OCI-LY3 (cell line): ENCODE measurements at regions not wholly inside any gene's neighbourhood (a gene's known extent, or its start where the extent isn't known, plus 50 kb on each side); places are given as distances from the start of the nearest gene placed in this dataset.

Experiments used
- H2AFZ ChIP-seq: fragments of 200-600, 300-600 bp; shearing (Covaris generic); 2 replicates; pipeline ENCODE4 v1.6.0; 2014; ENCODE audit warnings: antibody characterized with exemption, low read depth, low read length
- H3K27ac ChIP-seq: fragments of 200-600, 300-600 bp; sonication (generic); 2 replicates; pipeline ENCODE4 v1.5.1; 2014; ENCODE audit warnings: mild to moderate bottlenecking, low read length, moderate library complexity, mixed read lengths
- H3K27me3 ChIP-seq: fragments of 200-600, 300-600 bp; sonication (generic); 2 replicates; pipeline ENCODE4 v1.6.1; 2014; ENCODE audit warnings: low read depth, low read length, mixed read lengths
- H3K36me3 ChIP-seq: fragments of 200-600, 300-600 bp; sonication (generic); replicated peaks from 2 replicates; pipeline ENCODE3; 2014; ENCODE audit warnings: low read depth, low read length, mixed read lengths
- H3K4me1 ChIP-seq: fragments of 300-600, 200-600 bp; sonication (generic); 2 replicates; pipeline ENCODE4 v1.6.1; 2014; ENCODE audit warnings: low read length, mixed read lengths
- H3K4me2 ChIP-seq: fragments of 200-600, 300-600 bp; sonication (generic); 2 replicates; pipeline ENCODE4 v1.6.1; 2014; ENCODE audit warnings: low read length, mixed read lengths
- H3K4me3 ChIP-seq: fragments of 300-600, 200-600 bp; sonication (generic); 2 replicates; pipeline ENCODE4 v1.5.1; 2014; ENCODE audit warnings: antibody characterized with exemption, mild to moderate bottlenecking, low read length, moderate library complexity
- H3K79me2 ChIP-seq: fragments of 300-600, 200-600 bp; shearing (Covaris generic); 2 replicates; pipeline ENCODE4 v1.6.1; 2014; ENCODE audit warnings: mild to moderate bottlenecking, low read length, mixed read lengths
- H3K9ac ChIP-seq: fragments of 300-600, 200-600 bp; shearing (Covaris generic); 2 replicates; pipeline ENCODE4 v1.6.0; 2014; ENCODE audit warnings: mild to moderate bottlenecking, low read length, moderate library complexity
- H3K9me3 ChIP-seq: fragments of 200-600, 300-600 bp; shearing (Covaris generic); 2 replicates; pipeline ENCODE4 v1.6.1; 2014; ENCODE audit warnings: low read length, mixed read lengths; ENCODE audit not compliant: insufficient read depth
- H4K20me1 ChIP-seq: fragments of 200-600, 300-600 bp; sonication (generic); 2 replicates; pipeline ENCODE4 v1.6.1; 2016; ENCODE audit warnings: low read length, mixed read lengths; ENCODE audit not compliant: insufficient read depth
- CTCF ChIP-seq: fragments of 200-600, 300-600 bp; sonication (generic); IDR thresholded peaks from 2 replicates; pipeline ENCODE4 v1.5.1; 2014; ENCODE audit warnings: antibody characterized with exemption, low read length, low read depth
- EZH2phosphoT487 ChIP-seq: fragments of 200-600 bp; shearing (Covaris generic); IDR thresholded peaks from 2 replicates; pipeline ENCODE4 v1.6.1; 2018; ENCODE audit warnings: antibody characterized with exemption, mixed run types, low read depth

GRCh38 chr4:176601124-176601523, 191.6 kb downstream of the VEGFC start:
- no peaks in the 10 kb centered on the region for H3K4me1 ChIP-seq
- H4K20me1 ChIP-seq, result no peaks in the 10 kb centered on the region
- no peaks in the 10 kb centered on the region for H3K36me3 ChIP-seq
- no peak overlapping the region for H3K4me2 ChIP-seq
- no peak overlapping the region for H2AFZ ChIP-seq
- no peaks in the 10 kb centered on the region for H3K79me2 ChIP-seq
- H3K9ac ChIP-seq, result no peak overlapping the region
- TF ChIP-seq EZH2phosphoT487 (no peak), CTCF (no peak)
- H3K27ac ChIP-seq, result no peak overlapping the region
- no peaks in the 10 kb centered on the region for H3K27me3 ChIP-seq
- H3K9me3 ChIP-seq, result no peaks in the 10 kb centered on the region
- H3K4me3 ChIP-seq, result no peak overlapping the region

- H3K9ac ChIP-seq, result no peak overlapping the region
- no peak overlapping the region for H2AFZ ChIP-seq
- H3K79me2 ChIP-seq, result no peaks in the 10 kb centered on the region
Observed at GRCh38 chr4:176607807-176608206, 184.9 kb downstream of the VEGFC start.

GRCh38 chr4:176608346-176608745, 184.4 kb downstream of the VEGFC start:
- Histone ChIP-seq H3K4me1 (no peaks in the 10 kb centered on the region), H2AFZ (no peak overlapping the region), H3K4me3 (no peak overlapping the region), H3K9me3 (no peaks in the 10 kb centered on the region), H3K4me2 (no peak overlapping the region), H3K79me2 (no peaks in the 10 kb centered on the region), H4K20me1 (no peaks in the 10 kb centered on the region), H3K27ac (no peak overlapping the region), H3K27me3 (no peaks in the 10 kb centered on the region), H3K36me3 (no peaks in the 10 kb centered on the region), H3K9ac (no peak overlapping the region)
- TF ChIP-seq CTCF, result no peak
- no peak for TF ChIP-seq EZH2phosphoT487

More at GRCh38 chr4:176607807-176608206, 184.9 kb downstream of the VEGFC start:
- Histone ChIP-seq H3K4me1 (no peaks in the 10 kb centered on the region), H3K4me2 (no peak overlapping the region), H3K27me3 (no peaks in the 10 kb centered on the region), H3K9me3 (no peaks in the 10 kb centered on the region), H3K36me3 (no peaks in the 10 kb centered on the region), H3K27ac (no peak overlapping the region), H4K20me1 (no peaks in the 10 kb centered on the region), H3K4me3 (no peak overlapping the region)
- TF ChIP-seq EZH2phosphoT487 (no peak), CTCF (no peak)

GRCh38 chr4:176610594-176610993, 182.1 kb downstream of the VEGFC start:
- no peaks in the 10 kb centered on the region for H3K9me3 ChIP-seq
- no peaks in the 10 kb centered on the region for H4K20me1 ChIP-seq
- no peaks in the 10 kb centered on the region for H3K27me3 ChIP-seq
- no peaks in the 10 kb centered on the region for H3K79me2 ChIP-seq
- H3K9ac ChIP-seq, result no peak overlapping the region
- no peak for TF ChIP-seq EZH2phosphoT487
- no peak for TF ChIP-seq CTCF
- H3K4me2 ChIP-seq, result no peak overlapping the region
- H3K4me3 ChIP-seq, result no peak overlapping the region
- H3K36me3 ChIP-seq, result no peaks in the 10 kb centered on the region
- H3K4me1 ChIP-seq, result no peaks in the 10 kb centered on the region
- H3K27ac ChIP-seq, result no peak overlapping the region
- no peak overlapping the region for H2AFZ ChIP-seq
